ENCODE measurements at regions not wholly inside any gene's neighbourhood (a gene's known extent, or its start where the extent isn't known, plus 50 kb on each side); places are given as distances from the start of the nearest gene placed in this dataset.

GRCh38 chr7:436367-437128 is 83.1 kb downstream of the PDGFA start:
- DNase-seq (ENCODE audit: extremely low read depth in 1 of 2, low read depth in 1 of 2), result no peak

GRCh38 chr7:437329-438251 is 82.1 kb downstream of the PDGFA start:
- DNase-seq (ENCODE audit: extremely low read depth in 1 of 2, low read depth in 1 of 2), result no peak

GRCh38 chr7:438361-438760 is 81.3 kb downstream of the PDGFA start:
- DNase-seq (ENCODE audit: extremely low read depth in 1 of 2, low read depth in 1 of 2), result no peak

GRCh38 chr7:438916-439315 is 80.7 kb downstream of the PDGFA start:
- DNase-seq (ENCODE audit: extremely low read depth in 1 of 2, low read depth in 1 of 2), result no peak

DNA sequence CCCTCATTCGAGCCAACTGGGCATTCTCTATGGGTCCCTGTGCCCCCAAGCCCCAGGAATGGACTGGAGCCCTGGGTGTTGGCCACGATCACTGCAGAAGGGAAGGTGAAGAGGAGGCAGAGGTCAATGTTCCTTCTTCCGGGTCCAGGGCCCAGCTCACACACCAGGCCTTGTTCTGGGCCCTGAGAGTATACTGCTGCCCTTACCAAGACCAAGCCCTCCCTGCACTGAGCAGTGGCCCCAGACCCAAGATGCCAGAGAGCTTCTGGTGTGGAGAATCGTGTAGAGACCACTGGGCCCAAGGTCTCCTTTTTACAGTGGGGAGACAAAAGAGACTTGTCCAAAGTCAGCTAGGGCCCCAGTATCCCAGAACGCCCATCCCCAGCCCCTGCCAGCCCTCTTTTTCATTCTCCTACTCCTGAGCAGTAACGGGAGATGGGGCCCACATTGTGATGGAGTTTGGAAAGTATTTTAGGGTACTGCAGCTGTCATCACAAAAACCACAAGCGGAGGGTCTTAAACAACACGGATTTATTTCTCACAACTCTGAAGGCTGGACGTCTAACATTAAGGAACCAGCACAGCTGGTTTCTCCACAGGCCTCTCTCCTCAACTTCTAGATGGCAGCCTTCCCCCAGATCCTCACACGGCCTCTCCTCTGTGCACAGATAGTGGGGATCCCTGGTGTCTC is 79.4 kb downstream of the PDGFA start:
- no peak for DNase-seq (ENCODE audit: extremely low read depth in 1 of 2, low read depth in 1 of 2)

DNA sequence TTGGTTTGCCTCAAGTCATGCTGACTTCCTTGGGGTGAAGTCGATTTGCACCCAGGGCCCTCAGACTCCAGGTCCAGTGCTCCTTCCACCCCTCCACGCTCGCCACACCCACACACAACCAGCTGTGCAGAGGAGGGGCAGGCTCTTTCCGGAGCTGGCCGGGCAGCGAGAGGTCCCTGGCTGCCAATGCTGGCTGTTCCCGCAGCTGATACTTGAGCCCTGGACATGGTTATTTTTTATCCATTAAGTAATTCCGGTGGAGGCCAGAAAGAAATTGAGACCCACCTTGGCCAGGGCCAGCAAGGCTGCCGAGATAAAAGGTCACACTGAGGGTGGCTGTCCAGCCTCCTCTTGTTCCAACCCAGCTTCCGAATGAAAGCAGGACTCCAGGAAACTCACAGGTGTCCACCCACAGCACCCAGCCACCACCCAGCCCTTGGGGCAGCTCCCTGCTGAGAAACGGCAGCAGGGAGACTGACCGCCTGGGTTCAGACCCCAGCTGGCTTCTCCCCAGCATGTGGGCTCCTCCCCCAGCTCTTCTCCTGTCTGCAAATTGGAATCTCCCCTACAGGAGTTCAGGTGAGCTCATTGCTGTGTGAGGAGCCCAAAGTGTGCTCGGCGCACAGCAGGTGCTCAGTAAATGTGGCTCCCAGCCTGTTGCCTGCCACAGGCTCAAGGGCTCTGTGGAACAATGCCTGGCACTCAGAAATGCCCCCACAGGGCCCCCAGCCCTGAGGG is 77.8 kb downstream of the PDGFA start:
- DNase-seq (ENCODE audit: extremely low read depth in 1 of 2, low read depth in 1 of 2), result no peak

GRCh38 chr7:442457-442856 is 77.2 kb downstream of the PDGFA start:
- no peak for DNase-seq (ENCODE audit: extremely low read depth in 1 of 2, low read depth in 1 of 2)

DNA sequence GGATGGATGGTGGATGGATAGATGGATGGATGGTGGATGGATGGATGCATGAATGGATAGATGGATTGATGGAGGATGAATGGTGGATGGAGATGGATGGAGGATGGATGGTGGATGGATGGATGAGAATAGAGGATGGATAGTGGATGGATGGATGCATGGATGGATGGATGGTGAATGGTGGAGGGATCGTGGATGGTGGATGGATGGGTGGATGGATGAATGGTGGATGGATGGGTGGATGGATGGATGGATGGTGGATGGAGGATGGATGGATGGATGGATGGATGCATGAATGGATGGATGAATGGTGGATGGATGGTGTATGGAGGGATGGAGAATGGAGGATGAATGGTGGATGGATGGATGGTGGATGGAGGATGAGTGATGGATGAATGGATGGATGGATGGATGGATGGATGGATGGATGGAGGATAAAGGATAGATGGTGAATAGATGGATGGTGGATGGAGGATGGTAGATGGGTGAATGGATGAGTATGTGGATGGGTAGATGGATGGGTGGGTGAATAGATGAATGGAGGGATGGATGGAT is 76.3 kb downstream of the PDGFA start:
- no peak for DNase-seq (ENCODE audit: extremely low read depth in 1 of 2, low read depth in 1 of 2)

GRCh38 chr7:444606-445005 is 75.0 kb downstream of the PDGFA start:
- no peak for DNase-seq (ENCODE audit: extremely low read depth in 1 of 2, low read depth in 1 of 2)

GRCh38 chr7:445020-445419 is 74.6 kb downstream of the PDGFA start:
- no peak for DNase-seq (ENCODE audit: extremely low read depth in 1 of 2, low read depth in 1 of 2)

- DNase-seq (ENCODE audit: extremely low read depth in 1 of 2, low read depth in 1 of 2), result no peak
These were observed 73.9 kb downstream of the PDGFA start for GRCh38 chr7:445563-446288.

DNA sequence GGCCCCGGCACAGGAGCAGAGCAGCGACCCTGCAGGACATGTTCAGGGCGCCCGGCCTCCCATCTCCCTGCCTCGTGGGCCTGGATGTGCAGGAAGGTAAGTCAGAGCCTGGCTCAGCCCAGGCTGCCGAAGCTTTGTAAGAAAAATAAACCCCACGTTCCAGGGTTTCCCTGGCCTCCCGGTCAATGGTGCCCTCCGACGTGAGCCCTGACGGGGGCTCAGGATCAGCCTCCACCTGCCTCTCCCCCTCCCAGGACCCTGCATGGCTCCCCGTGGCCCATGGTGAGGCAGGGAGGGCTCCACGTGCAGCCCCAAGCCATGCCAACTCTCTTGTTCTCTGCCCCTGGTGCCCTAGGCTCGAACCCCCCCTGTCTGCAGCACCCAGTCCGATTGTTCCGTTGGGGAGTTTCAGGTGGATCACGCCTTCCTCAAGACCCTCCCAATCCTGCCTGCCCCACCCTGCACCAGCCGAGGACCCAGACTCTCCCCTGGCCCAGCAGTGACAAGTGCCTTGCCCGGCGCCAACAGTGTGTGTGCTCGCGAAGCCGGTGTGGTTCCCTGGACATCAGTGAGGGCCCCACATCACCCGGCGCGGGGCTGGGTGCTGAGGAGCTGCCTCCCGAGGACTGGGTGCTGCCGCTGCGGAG is 73.2 kb downstream of the PDGFA start:
- DNase-seq (ENCODE audit: extremely low read depth in 1 of 2, low read depth in 1 of 2), result no peak
